ENCODE measurements at regions not wholly inside any gene's neighbourhood (a gene's known extent, or its start where the extent isn't known, plus 50 kb on each side); places are given as distances from the start of the nearest gene placed in this dataset.

DNA sequence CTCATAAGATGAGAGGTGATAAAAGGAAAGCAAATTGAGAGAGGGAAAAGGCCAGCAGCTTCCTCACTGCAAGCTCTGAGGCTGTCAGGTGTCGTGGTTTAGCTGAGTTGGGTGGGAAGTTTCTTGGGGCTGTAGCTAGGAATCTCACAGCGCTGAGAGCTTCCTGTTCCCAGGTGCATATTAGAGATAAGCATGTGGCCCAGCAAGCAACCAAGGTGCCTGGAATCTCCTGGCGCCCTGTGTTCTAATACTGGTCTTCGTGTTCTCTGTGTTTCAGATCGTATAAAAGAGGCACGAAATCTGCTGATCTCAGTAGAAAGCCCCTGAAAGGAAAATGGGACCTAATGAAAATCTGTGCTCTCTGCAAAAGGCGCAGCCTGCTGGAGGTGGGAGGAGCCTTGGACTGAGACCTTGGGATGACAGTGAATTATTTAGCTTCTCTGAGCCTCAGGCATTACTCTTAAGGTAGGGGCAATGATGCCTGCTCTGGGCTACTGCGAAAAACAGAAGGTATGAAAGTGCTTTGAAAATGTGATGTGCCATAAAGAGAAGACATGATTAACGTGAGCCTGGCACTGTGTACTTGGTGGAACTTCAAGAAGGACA lies 499.9 kb downstream of the TBL1XR1 start:
- TF ChIP-seq, protein P1, sequence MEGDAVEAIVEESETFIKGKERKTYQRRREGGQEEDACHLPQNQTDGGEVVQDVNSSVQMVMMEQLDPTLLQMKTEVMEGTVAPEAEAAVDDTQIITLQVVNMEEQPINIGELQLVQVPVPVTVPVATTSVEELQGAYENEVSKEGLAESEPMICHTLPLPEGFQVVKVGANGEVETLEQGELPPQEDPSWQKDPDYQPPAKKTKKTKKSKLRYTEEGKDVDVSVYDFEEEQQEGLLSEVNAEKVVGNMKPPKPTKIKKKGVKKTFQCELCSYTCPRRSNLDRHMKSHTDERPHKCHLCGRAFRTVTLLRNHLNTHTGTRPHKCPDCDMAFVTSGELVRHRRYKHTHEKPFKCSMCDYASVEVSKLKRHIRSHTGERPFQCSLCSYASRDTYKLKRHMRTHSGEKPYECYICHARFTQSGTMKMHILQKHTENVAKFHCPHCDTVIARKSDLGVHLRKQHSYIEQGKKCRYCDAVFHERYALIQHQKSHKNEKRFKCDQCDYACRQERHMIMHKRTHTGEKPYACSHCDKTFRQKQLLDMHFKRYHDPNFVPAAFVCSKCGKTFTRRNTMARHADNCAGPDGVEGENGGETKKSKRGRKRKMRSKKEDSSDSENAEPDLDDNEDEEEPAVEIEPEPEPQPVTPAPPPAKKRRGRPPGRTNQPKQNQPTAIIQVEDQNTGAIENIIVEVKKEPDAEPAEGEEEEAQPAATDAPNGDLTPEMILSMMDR (IDR thresholded peaks at IDR 0.05; ENCODE audit: partially characterized antibody, unreplicated experiment) = no peak
- no peaks in the 10 kb centered on the region for H3K9me3 Mint-ChIP-seq (ENCODE audit: unreplicated experiment)
- no peak for DNase-seq
- no peak overlapping the region for H3K27ac Mint-ChIP-seq (ENCODE audit: unreplicated experiment)
- H3K36me3 Mint-ChIP-seq (ENCODE audit: unreplicated experiment) = no peaks in the 10 kb centered on the region
- H3K4me1 Mint-ChIP-seq (ENCODE audit: low read depth, unreplicated experiment) = peaks cover 19% of the 10 kb centered on the region
- H3K4me3 Mint-ChIP-seq (ENCODE audit: unreplicated experiment) = no peak overlapping the region
- H3K27me3 Mint-ChIP-seq (ENCODE audit: unreplicated experiment) = no peaks in the 10 kb centered on the region

DNA sequence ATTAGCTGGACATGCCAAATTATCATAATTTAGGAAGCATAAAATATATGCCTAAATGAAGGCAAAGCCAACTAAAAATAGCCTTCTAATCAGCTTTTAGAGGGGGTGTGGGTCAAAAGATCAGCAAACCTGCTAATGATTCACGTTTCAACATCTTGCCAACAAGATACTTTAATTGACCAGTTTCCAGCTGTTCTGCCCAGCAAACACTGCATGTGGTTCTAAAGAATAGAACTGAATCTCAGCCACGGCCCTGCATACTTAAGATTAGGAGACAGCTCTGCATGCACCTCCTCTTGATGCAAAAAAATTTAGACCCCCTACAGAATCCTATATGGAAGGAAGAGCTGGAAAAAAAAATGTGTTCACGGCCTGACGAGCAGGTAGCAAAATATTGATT lies 500.5 kb downstream of the TBL1XR1 start:
- Mint-ChIP-seq H3K4me3 (ENCODE audit: unreplicated experiment) (no peak overlapping the region), H3K4me1 (ENCODE audit: low read depth, unreplicated experiment) (peaks cover 25% of the 10 kb centered on the region), H3K36me3 (ENCODE audit: unreplicated experiment) (no peaks in the 10 kb centered on the region), H3K27me3 (ENCODE audit: unreplicated experiment) (no peaks in the 10 kb centered on the region), H3K27ac (ENCODE audit: unreplicated experiment) (no peak overlapping the region), H3K9me3 (ENCODE audit: unreplicated experiment) (no peaks in the 10 kb centered on the region)
- TF ChIP-seq, protein P1 (IDR thresholded peaks at IDR 0.05; ENCODE audit: partially characterized antibody, unreplicated experiment) = no peak
- no peak for DNase-seq

DNA sequence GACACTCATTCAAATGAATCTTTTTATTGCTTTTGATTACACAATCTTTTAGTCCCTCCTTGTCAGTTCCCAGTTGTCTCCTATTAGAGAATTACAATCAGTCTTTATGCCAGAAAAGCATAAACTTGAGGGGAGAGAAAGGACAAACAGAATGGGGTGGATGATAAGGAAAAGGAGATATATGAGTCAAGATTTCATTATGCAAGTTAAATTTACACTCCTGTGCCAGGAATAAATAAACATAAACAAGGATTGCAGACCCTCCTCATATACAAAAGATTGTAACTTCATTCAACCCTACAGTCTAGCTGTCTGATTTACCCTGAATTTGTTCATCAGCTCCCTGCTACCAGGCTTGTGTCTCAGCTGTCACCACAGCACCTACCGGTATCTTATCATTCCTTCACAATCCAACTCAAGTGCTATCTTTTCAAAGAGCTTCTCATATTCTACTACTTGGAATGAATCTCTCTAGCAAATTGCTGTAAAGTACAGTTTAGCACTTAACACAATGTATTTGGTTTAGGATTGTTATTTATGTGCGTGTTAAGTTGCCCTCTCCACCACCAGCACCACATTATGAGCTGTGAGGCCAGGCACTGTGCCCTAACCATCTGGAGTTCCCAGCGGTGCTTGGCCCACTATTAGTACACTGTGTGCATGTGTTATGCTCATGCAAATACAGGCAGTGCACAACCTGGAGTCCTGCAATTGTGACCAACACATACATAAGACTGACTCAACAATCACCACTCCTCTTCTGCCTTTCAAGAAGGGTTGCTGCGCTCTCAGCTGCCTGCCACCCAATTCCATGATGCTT lies 504.1 kb downstream of the TBL1XR1 start:
- Mint-ChIP-seq H3K4me1 (ENCODE audit: low read depth, unreplicated experiment) (peaks cover 32% of the 10 kb centered on the region), H3K9me3 (ENCODE audit: unreplicated experiment) (no peaks in the 10 kb centered on the region), H3K36me3 (ENCODE audit: unreplicated experiment) (no peaks in the 10 kb centered on the region), H3K27me3 (ENCODE audit: unreplicated experiment) (no peaks in the 10 kb centered on the region), H3K4me3 (ENCODE audit: unreplicated experiment) (no peak overlapping the region), H3K27ac (ENCODE audit: unreplicated experiment) (no peak overlapping the region)
- no peak for DNase-seq
- TF ChIP-seq, protein P1 (IDR thresholded peaks at IDR 0.05; ENCODE audit: partially characterized antibody, unreplicated experiment) = no peak

- Mint-ChIP-seq H3K4me1 (ENCODE audit: low read depth, unreplicated experiment) (peaks cover 31% of the 10 kb centered on the region), H3K27ac (ENCODE audit: unreplicated experiment) (peak overlapping the region; percentile 77), H3K27me3 (ENCODE audit: unreplicated experiment) (no peaks in the 10 kb centered on the region), H3K9me3 (ENCODE audit: unreplicated experiment) (no peaks in the 10 kb centered on the region), H3K36me3 (ENCODE audit: unreplicated experiment) (no peaks in the 10 kb centered on the region), H3K4me3 (ENCODE audit: unreplicated experiment) (no peak overlapping the region)
- TF ChIP-seq, protein P1 (IDR thresholded peaks at IDR 0.05; ENCODE audit: partially characterized antibody, unreplicated experiment) = no peak
- no peak for DNase-seq
Observed at GRCh38 chr3:176692199-176692965, 504.9 kb downstream of the TBL1XR1 start.

Measured in glutamatergic neuron (in vitro differentiated cells).